HG03066 (cell line): ENCODE measurements at regions not wholly inside any gene's neighbourhood (a gene's known extent, or its start where the extent isn't known, plus 50 kb on each side); places are given as distances from the start of the nearest gene placed in this dataset.

ENCODE experiments used
- ATAC-seq: cut with Tn5 transposase; IDR thresholded peaks from one replicate; pipeline ENCODE4 v1.9.1; 2021; ENCODE audit warnings: low read depth; ENCODE audit not compliant: unreplicated experiment

DNA sequence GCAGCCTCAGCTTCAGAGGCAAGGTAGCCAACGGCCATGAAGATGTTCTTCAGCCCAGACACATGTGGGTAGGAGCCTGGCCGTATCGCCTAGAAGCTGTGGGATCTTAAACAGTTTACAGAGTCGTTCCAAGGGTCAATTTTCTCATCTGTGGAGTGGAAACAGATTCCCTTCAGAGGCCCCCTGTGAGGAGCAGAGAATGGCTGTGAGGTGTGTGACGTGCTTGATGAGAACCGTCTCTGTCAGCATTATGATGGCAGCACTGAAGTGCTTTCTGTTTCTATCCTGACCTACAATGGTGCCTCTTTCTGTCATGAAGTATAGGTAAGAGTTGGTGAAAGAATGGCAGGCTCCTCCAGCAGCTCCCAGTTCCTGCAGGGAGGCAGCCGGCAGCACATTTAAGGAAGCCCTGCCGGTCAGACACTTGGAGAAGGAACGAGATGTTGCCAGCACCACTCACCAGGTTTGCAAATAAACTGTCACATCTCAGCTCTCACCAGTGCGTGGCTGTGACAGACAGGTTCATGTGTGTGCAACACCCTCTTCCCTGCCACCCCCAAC, 277.3 kb downstream of the FOXO1 start:
- peak; percentile 50 for ATAC-seq

DNA sequence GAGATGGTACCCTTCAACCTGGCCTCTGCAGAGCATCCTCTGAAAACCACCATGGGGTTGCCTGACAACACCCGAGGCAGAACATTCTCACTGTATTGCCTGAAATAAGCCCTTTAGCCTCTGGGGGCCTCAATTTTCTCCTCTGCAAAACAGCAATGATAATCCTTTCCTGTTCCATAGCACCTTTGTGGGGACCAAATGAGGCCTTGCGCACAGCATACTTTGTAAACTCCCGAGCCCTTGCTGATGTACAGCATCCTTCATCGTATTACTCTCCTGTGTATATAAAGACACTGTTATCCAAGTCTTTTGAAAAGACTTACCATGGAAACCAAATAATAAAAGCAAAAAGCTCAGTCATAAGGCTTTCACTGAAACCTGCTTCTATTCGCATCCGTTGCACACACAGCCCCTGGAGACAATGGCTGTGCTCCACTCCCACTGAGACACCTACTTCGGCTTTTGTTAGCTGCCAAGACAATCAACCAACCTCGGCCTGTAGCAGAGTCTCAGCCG, 276.0 kb downstream of the FOXO1 start:
- no peak for ATAC-seq

DNA sequence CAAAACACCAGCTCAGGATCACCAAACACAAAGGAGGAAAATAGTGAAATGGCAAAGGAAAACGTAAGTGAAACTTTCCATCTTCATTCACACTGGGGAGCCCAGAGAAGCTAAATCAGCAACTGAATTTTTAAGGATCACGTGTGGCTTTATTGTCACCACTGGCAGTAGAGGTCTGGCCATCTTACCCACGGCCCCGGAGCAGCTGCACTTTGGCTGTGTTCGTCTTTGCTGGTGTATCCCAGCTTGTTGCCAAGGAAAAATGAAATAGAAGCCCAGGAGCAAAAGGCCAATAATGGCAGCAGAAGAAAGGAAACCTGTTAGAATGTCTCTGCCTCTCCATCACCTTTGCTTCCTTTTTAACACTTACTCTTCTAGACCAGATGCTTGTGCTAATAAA, 274.7 kb downstream of the FOXO1 start:
- ATAC-seq: no peak

DNA sequence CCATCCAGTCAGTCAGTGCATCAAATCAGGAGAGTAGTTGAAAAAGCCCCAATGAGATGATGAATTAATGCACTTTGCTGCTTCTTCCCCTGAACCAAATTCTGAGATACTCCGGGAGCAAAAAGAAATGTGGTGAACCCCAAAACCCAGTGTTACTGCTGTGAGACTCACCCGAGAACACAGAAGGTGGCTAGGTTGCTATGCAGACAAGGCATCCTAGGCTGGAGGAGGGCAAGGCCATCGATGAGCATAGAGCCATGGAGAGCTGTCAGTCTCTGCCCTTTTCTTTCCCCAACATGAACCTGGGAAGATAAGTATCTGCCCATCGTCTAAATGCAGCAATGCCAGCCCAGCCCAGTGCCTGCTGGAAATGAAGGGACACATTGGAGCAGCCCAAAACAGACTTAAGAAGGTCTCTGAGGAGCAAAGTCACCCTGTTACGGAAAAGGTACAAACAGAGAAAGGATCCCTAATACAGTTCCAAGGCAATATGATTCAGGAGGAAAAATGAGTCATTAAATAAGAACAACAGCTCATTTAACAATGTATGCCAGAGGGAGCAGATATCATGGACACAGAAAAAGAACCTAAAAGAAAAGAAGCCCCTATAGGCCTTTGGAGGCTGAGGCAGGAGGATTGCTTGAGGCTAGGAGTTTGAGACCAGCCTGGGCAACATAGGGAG, 272.0 kb downstream of the FOXO1 start:
- ATAC-seq: no peak

DNA sequence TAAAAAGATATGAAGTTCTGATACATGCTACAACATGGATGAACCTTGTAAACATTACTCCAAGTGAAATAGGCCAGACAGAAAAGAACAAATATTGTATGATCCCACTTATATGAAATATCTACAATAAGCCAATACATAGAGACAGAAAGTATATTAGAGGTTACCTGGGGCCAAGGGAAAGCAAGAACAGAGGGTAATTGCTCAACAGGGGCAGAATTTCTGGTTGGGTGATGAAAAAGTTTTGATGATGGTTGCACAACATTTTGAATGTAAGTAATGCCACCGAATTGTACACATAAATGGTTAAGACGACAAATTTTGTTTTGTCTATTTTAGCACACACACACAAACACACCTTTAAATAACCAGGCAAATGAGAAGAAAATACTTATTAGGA, 268.4 kb downstream of the FOXO1 start:
- no peak for ATAC-seq

DNA sequence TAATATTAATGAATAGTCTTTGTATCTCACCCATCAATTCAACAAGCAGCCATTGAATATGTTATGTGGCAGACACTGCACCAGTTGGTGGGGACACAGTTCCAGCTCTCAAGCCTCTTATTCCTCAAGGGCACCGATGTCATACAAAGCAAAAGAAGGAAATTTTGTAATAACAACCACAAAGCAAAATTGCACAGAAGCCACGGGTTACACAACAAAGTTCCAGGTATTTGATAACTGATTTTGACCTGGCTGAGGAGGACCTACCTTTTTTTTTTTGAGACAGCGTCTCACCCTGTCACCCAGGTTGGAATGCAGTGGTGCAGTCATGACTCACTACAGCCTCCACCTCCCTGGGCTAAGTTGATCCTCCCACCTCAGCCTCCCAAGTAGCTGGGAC, 266.7 kb downstream of the FOXO1 start:
- ATAC-seq: no peak

DNA sequence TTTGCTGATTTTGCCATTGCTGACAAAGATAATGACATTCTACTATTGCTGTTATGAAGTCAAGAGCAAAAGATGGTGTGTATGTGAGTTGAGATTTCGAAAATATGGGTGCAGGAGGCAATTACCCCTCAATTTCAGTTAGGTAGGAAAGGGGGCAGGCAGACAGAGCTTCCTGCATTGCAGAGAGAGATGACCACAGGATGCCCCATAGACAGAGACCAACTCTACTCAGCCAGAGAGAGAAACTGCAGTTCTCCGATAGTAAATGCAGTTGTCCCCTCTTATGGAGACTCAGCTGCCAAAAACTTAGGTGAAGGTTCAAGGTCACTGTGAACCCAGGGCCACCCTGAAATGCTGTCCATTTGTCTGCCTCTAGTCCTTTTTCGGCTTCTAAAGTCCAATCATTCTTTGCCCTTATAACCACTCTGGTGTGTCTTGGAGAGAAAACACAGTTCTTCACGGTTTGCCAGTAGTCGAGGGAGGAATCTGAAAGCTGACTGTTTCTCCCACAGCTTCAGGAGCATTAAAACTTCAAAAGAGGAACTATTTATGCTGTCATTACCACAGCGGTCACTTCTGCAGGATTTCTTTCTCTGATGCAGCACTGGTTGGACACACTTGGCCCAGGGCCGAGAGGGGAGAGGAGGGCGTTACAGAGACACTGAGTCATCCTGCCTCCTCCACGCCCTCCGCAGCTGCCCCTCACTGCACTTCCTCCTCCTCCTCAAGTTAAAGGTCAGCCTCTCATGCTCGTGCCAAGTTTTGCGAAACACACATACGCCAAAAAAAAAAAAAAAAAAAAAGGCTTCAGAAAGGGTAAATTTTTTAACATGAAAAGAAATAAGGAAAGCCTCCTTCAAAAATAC, 264.3 kb downstream of the FOXO1 start:
- peak; percentile 94 for ATAC-seq

DNA sequence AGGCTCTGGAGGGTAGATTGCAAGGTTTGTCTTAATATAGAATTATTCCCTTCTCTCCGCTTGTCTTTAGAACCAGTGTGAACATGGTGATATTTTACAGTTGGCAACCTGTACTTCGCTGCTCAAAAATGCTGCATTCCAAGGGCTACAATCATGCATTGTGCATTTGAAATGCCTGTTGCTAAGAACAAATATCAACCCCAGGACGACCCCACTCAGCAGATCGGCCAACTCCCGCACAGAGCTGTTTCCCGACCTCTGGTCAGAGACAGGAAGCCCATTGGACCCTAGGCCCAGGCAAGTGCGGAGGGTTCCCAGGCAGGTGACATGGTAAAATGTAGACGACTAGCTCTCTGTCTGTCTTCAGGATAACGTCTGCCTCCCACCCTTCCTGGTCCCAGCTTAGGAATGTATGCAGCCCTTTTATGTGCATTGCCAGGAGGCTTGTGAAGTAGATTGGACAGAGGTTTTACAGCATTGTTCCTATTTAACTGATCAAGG, 263.5 kb downstream of the FOXO1 start:
- ATAC-seq: no peak

DNA sequence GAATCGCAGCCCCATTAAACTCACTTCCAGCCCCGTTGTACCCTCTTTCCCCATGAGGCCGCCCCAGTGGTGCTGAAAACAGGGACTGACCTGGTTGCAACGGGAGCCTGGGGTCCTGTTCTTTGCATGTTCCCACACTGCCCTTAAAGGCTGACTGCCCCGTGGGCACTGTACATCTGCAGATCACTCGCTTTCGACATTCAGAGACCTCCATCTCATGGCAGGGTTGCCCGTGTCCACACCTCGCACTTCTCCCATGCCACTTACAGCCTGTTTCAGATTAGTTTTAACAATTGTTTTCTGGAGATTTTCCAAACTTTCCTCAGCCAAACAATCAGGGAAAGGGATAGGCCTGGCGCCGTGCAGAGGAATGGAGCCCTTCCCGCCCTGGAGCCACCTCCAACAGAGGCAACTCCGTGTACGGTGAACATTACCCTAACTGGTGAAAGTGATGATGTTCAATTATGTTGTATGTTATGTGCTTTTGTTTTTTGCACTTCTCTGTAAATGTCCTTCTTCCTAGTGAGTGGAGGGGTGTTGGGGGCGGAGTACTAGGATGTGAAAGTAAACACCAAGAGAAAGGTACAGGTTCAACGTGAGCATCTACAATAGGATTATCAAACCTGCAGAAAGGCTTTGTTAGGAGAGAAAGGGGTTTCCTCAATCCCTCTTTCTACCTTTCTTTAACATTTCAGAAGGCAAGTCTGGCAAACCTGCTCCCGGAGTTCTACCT, 262.8 kb downstream of the FOXO1 start:
- ATAC-seq: no peak

DNA sequence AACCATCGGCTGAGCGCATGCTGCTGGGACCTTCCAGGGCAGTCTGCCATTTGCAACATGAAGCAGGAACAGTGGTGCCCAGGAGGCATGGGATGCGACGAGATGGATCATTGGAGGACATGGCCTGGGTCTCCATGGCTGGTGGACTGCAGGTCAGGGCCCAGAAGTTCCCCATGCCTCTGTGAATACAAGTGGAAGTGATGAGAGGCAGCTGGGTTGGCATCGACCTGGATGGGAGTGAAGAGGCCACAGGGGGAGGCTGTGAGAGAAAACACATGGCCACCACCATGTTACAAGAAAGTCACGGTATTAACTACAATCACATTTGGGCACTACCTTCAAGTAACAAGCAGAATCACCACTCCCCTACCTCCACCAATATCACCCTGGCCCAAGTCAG, 262.0 kb downstream of the FOXO1 start:
- no peak for ATAC-seq

DNA sequence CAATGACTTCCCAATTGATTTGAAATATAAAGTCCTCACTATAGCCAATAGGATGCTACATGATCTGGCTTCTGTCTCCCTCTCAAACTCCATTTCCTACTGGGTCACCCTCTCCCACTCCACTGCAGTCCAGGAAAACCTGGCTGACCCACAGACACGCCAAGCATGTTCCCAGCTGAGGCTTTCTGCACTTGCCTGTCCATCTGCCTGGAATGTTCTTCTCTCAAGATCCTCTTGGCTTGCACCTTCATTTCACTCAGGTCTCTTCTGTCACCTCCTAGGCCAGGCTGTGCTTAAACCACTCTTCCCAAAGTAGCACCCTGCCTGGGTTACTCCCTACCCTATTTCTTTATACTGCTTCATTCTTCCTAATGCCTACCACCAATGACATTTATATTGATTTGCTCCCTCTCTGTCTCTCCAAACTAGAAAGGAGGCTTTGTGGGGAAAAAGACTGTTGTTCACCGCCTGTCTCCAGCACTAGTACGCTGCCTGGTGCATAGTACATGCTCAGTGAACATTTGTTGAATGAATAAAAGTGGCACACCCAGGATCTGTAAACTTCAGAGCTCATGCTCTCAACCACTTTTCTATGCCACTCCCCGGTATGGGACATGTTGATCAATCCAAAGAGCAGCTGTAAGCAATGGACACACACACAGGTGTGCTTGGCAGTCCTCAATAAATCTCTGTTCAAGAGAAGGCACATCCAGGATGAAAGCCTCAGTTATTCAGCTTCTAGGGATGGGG, 261.3 kb downstream of the FOXO1 start:
- ATAC-seq: no peak

DNA sequence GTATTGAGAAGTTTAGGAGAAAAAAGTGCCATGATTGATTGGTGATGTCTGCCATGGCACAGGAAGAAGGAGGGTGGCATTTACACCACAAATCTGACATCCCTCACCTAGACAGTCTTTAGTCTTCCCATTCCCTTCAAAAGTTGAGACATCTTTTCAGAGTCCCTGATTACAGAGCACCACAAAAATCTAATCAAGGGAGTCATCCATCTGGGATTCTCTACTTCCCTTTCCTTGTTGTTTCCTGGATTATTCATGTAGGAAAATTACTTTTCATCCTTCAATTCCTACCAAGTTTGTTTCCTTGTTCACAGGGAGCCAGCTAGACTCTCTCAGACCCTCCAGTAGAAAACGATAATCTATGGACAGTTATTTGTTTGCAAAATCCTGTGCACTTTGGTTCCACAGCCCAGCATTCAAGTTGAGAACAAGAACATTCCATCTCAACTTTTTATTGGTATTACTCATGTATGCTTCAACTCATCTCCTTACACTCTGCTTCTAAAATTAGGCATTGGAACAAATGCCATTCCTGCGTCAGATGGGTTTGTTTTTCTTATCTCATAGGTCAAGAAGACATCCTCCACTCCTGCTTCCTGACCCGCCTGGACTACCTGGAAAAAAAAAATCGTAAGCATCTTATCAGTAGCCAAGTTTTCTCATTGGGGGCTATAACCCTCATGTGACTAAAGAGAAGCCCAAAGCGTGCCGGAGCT, 259.9 kb downstream of the FOXO1 start:
- ATAC-seq: no peak

DNA sequence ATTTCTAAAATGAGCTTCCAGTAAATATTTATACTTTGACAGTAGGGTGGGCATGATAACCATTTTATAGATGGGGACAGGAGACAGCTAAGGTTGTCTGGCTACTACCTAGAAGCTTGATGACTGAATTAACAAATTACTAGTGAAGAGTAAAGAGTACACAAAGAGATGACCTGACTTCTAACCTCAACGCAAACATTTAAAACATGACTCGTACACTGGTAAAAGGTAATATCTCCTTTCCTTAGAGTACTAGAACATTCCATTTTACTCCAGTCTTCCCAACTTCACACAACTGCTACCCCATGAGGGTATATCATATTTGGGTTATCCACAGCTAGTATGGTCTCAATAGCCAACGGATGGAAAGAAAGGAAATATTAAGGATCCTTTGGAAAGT, 258.9 kb downstream of the FOXO1 start:
- ATAC-seq: no peak

DNA sequence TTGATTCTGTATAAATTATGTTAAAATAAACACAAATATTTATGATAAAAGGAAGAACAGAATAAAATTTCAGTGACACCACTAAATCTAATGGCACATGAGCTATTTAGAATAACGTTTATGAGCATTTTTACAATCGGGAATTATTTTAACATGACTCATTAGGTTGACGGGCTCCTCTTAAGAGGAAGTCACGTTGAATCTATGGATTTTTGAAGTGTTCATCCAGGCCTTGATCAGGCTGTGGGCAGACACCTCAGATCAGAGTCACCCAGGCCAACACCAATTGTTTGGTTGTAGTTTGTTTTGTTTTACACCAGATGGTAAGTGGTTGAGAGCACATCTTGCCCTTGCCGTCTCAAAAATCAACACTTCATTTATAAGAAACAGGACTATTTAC, 257.8 kb downstream of the FOXO1 start:
- ATAC-seq: no peak

DNA sequence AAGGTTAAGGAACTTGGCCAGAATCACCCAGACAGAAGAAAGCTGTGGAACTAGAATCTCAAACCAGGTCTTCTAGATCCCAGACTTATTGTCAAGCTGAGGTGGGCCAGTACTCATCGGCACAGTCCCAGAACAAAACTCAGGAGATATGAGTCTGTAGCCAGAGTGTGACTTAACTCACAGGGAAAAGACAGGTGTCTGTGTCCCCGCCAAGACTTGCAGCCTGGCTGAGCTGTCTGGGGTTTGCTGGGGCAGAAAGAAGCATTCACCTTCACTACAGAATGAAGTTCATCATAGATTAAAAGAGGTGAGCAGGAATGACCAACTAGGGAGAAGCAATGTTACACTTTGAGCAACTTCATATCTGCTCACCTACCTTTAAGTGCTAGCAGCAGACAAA, 257.2 kb downstream of the FOXO1 start:
- ATAC-seq: no peak

DNA sequence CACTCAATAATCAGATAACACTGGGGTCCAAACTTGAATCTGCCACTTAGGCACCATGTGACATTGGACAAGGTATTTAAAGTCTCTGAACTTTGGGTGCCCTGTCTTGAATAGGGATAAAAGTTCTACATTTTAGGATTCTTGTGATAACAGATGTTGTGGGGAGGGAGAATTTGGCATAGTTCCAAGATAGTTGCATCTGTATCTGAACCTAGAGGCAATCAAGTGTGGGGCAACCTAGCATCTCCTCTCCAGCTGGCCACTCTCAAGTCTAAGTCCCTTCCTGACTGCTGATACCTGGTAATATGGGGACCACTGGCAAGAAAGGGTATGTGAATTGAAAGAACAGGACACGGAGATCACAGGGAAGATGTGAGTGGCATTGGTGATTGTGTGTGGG, 256.1 kb downstream of the FOXO1 start:
- no peak for ATAC-seq

DNA sequence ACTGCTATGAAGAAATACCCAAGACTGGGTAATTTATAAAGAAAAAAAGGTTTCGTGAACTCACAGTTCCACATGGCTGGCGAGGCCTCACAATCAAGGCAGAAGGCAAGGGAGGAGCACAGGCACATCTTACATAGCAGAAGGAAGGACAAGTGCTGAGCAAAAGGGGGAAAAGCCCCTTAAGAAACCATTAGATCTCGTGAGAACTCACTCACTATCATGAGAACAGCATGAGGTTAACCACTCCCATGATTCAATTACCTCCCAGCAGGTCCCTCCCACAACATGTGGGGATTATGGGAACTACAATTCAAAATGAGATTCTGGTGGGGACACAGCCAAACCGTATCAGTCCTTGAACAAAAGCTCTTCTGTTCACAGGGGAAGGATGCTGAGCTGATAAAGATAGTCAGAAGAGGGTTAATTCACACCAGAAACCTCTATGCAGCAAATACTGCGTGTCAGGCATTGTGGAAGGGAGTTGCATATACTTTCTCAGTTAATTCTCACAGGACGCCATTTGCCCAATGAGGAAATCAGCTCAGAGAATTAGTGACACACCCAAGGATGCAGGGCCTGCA, 246.2 kb downstream of the FOXO1 start:
- ATAC-seq: no peak

DNA sequence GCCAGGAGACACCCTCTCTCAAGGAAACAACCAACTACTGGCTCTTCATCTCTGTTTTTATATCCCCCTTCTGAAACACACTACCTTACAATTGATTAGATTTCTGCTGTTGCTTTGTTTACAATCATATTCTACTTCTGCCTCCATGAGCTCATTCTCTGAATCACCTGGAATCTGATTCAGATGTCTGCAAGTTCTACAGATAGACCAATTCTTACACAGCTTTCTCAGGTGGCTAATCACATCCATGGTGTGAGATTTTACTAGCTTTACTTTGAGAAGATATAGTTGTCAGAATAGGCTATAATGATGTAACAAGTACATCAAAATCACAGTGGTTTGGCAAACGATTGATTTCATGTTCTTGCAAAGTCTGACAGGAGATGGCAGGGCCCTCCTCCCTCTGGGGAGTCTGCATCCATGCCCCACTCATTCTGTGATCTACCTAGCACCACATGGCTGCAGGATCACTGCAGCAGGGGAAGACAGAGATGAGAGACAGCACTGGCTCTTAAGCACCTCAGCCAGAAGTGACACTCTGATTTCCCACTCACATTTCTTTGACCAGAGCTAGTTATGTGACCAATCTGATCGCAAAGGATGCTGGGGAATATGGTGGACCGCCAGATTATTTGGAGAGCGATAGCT, 243.7 kb downstream of the FOXO1 start:
- no peak for ATAC-seq

DNA sequence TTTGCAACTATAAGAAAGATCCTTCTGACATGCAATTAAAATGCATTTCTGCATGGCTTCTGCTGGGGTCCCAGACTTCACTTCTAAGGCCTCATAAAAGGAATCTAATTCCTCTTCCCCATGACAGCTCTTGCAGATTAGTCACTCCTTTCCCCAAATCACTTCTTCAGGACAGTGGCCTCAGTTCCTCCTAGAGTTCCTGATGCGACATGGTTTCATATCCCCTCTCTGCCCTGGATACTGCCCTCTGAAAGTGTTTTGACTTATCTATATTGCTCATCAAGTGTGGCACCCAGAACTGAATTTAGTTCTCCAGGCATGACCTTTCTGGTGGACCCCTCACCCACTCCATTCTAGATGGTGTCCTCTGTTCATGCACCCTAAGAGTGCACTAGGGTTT, 238.1 kb downstream of the FOXO1 start:
- no peak for ATAC-seq
